8988T (cell line): ENCODE measurements at regions not wholly inside any gene's neighbourhood (a gene's known extent, or its start where the extent isn't known, plus 50 kb on each side); places are given as distances from the start of the nearest gene placed in this dataset.
A peak's percentile ranks its signal among the peaks of the same experiment; 100 is the strongest.

Experiments used
- DNase-seq: peaks from one replicate; pipeline ENCODE4 v3.0.0; 2011

- no peak for DNase-seq
Measured at GRCh38 chr2:43050866-43051265, 175.5 kb downstream of the ZFP36L2 start.

- DNase-seq, result no peak
Measured at GRCh38 chr2:43049836-43050801, 176.3 kb downstream of the ZFP36L2 start.

- no peak for DNase-seq
Measured at GRCh38 chr2:43047187-43047780, 179.1 kb downstream of the ZFP36L2 start.

GRCh38 chr2:43045866-43046265 is 180.5 kb downstream of the ZFP36L2 start:
- DNase-seq, result no peak

GRCh38 chr2:43044093-43044681 is 182.2 kb downstream of the ZFP36L2 start:
- no peak for DNase-seq

GRCh38 chr2:43043553-43043870 is 182.9 kb downstream of the ZFP36L2 start:
- no peak for DNase-seq

GRCh38 chr2:43041661-43042360 is 184.6 kb downstream of the ZFP36L2 start:
- DNase-seq, result peak; percentile 75

GRCh38 chr2:43041173-43041591 is 185.2 kb downstream of the ZFP36L2 start:
- no peak for DNase-seq

- no peak for DNase-seq
Measured at GRCh38 chr2:43040084-43040854, 186.1 kb downstream of the ZFP36L2 start.

- no peak for DNase-seq
Measured at GRCh38 chr2:43039376-43040080, 186.9 kb downstream of the ZFP36L2 start.

GRCh38 chr2:43038696-43039094 is 187.7 kb downstream of the ZFP36L2 start:
- DNase-seq, result no peak

- DNase-seq, result no peak
Measured at GRCh38 chr2:43038034-43038695, 188.2 kb downstream of the ZFP36L2 start.

- DNase-seq, result no peak
Measured at GRCh38 chr2:43035922-43036321, 190.5 kb downstream of the ZFP36L2 start.

- no peak for DNase-seq
Measured at GRCh38 chr2:43034921-43035320, 191.5 kb downstream of the ZFP36L2 start.

- no peak for DNase-seq
Measured at GRCh38 chr2:43034242-43034619, 192.2 kb downstream of the ZFP36L2 start.

GRCh38 chr2:43033466-43034241 is 192.8 kb downstream of the ZFP36L2 start:
- no peak for DNase-seq

- DNase-seq, result no peak
Measured at GRCh38 chr2:43033016-43033270, 193.5 kb downstream of the ZFP36L2 start.

GRCh38 chr2:43032213-43033015 is 194.0 kb downstream of the ZFP36L2 start:
- no peak for DNase-seq

GRCh38 chr2:43031471-43032212 is 194.8 kb downstream of the ZFP36L2 start:
- no peak for DNase-seq
